Fibroblast of lung (primary cell): ENCODE measurements at regions not wholly inside any gene's neighbourhood (a gene's known extent, or its start where the extent isn't known, plus 50 kb on each side); places are given as distances from the start of the nearest gene placed in this dataset.

ENCODE experiments used
- DNase-seq, 2 donors: peaks; one replicate each; pipeline versions ENCODE4 v3.0.0 to v3.0.0-alpha.2; 2010; ENCODE audit warnings: low read depth in 2 of 2
- H2AFZ ChIP-seq: 2 replicates; pipeline ENCODE4 v1.5.1; 2012; ENCODE audit warnings: low read length, control low read depth, inconsistent platforms
- H3K27ac ChIP-seq: 2 replicates; pipeline ENCODE4 v1.5.1; 2011; ENCODE audit warnings: low read length, control low read depth; ENCODE audit not compliant: insufficient read depth
- H3K27me3 ChIP-seq: 2 replicates; pipeline ENCODE4 v1.5.1; 2011; ENCODE audit warnings: mild to moderate bottlenecking, low read length; ENCODE audit not compliant: control insufficient read depth, insufficient read depth
- H3K36me3 ChIP-seq: 2 replicates; pipeline ENCODE4 v1.5.1; 2011; ENCODE audit warnings: low read length; ENCODE audit not compliant: control insufficient read depth, insufficient read depth
- H3K4me1 ChIP-seq: 2 replicates; pipeline ENCODE4 v1.5.1; 2011; ENCODE audit warnings: low read length; ENCODE audit not compliant: control insufficient read depth, insufficient read depth; ENCODE audit errors: extremely low read depth
- H3K4me2 ChIP-seq: 2 replicates; pipeline ENCODE4 v1.5.1; 2011; ENCODE audit warnings: low read length, control low read depth; ENCODE audit not compliant: insufficient read depth; ENCODE audit errors: extremely low read depth
- H3K4me3 ChIP-seq, 4 experiments: fragments of 200-600 bp in 1 of 4; sonication (generic) in 1 of 4; replicated peaks in 1 of 4; 2 replicates each; pipeline ENCODE4 v1.5.1; 2011 to 2016; ENCODE audit warnings: low read length in 4 of 4, low read depth in 3 of 4, mild to moderate bottlenecking in 3 of 4, control low read depth in 2 of 4, inconsistent platforms in 1 of 4, mixed read lengths in 1 of 4; ENCODE audit not compliant: insufficient read depth in 1 of 4; ENCODE audit errors: control extremely low read depth in 1 of 4
- H3K79me2 ChIP-seq: 2 replicates; pipeline ENCODE4 v1.5.1; 2012; ENCODE audit warnings: mild to moderate bottlenecking, low read length, inconsistent platforms; ENCODE audit not compliant: control insufficient read depth, insufficient read depth
- H3K9ac ChIP-seq: 2 replicates; pipeline ENCODE4 v1.5.1; 2011; ENCODE audit warnings: mild to moderate bottlenecking, low read length, control low read depth; ENCODE audit not compliant: insufficient read depth
- H3K9me3 ChIP-seq: 2 replicates; pipeline ENCODE4 v1.5.1; 2012; ENCODE audit warnings: low read depth, low read length; ENCODE audit not compliant: control insufficient read depth, insufficient read depth
- H4K20me1 ChIP-seq: 2 replicates; pipeline ENCODE4 v1.5.1; 2011; ENCODE audit warnings: low read length; ENCODE audit not compliant: control insufficient read depth, insufficient read depth; ENCODE audit errors: extremely low read depth
- CTCF ChIP-seq, 2 donors: IDR thresholded peaks in 1 of 2; conservative IDR thresholded peaks in 1 of 2; 1 replicate in 1 of 2; 2 replicates in 1 of 2; pipeline ENCODE4 v1.5.1; 2011 to 2012; ENCODE audit warnings: low read length in 2 of 2, control low read depth in 1 of 2, inconsistent platforms in 1 of 2, low read depth in 1 of 2, mild to moderate bottlenecking in 1 of 2
- EZH2 ChIP-seq: IDR thresholded peaks from 2 replicates; pipeline ENCODE4 v1.5.1; 2012; ENCODE audit warnings: low read length, control low read depth, mild to moderate bottlenecking; ENCODE audit errors: missing control alignments

- no peak for DNase-seq
- no peaks in the 10 kb centered on the region for H3K4me1 ChIP-seq
- no peaks in the 10 kb centered on the region for H3K79me2 ChIP-seq
- no peak overlapping the region for H3K9ac ChIP-seq
- no peak overlapping the region for H2AFZ ChIP-seq
- H3K27me3 ChIP-seq = no peaks in the 10 kb centered on the region
- no peaks in the 10 kb centered on the region for H4K20me1 ChIP-seq
- H3K4me3 ChIP-seq = no peak overlapping the region
- no peak overlapping the region for H3K4me2 ChIP-seq
- no peaks in the 10 kb centered on the region for H3K9me3 ChIP-seq
- no peak overlapping the region for H3K27ac ChIP-seq
- TF ChIP-seq CTCF (conservative IDR thresholded peaks at IDR 0.05 in 1 of 2, IDR thresholded peaks at IDR 0.05 in 1 of 2; ENCODE audit: low read depth in 1 of 2, low read length in 2 of 2) (no peak), EZH2 (no peak)
- H3K36me3 ChIP-seq = no peaks in the 10 kb centered on the region
Observed at GRCh38 chr13:62287764-62288163, 872.1 kb upstream of the PCDH20 start.

GRCh38 chr13:62280590-62280989, 864.9 kb upstream of the PCDH20 start:
- Histone ChIP-seq H3K4me3 (no peak overlapping the region), H3K36me3 (no peaks in the 10 kb centered on the region), H3K9me3 (no peaks in the 10 kb centered on the region), H3K27ac (no peak overlapping the region), H4K20me1 (no peaks in the 10 kb centered on the region), H3K27me3 (no peaks in the 10 kb centered on the region), H2AFZ (no peak overlapping the region), H3K4me2 (no peak overlapping the region), H3K9ac (no peak overlapping the region), H3K79me2 (no peaks in the 10 kb centered on the region), H3K4me1 (no peaks in the 10 kb centered on the region)
- no peak for DNase-seq
- TF ChIP-seq CTCF (conservative IDR thresholded peaks at IDR 0.05 in 1 of 2, IDR thresholded peaks at IDR 0.05 in 1 of 2; ENCODE audit: low read depth in 1 of 2, low read length in 2 of 2) (no peak), EZH2 (no peak)

- TF ChIP-seq CTCF (conservative IDR thresholded peaks at IDR 0.05 in 1 of 2, IDR thresholded peaks at IDR 0.05 in 1 of 2; ENCODE audit: low read depth in 1 of 2, low read length in 2 of 2) = no peak
- no peak for TF ChIP-seq EZH2
- Histone ChIP-seq H3K4me1 (no peaks in the 10 kb centered on the region), H3K79me2 (no peaks in the 10 kb centered on the region), H3K9me3 (no peaks in the 10 kb centered on the region), H3K36me3 (no peaks in the 10 kb centered on the region), H4K20me1 (no peaks in the 10 kb centered on the region), H2AFZ (no peak overlapping the region), H3K4me2 (no peak overlapping the region), H3K4me3 (no peak overlapping the region), H3K9ac (no peak overlapping the region), H3K27ac (no peak overlapping the region), H3K27me3 (no peaks in the 10 kb centered on the region)
- no peak for DNase-seq
Observed at GRCh38 chr13:62278271-62278670, 862.6 kb upstream of the PCDH20 start.
